ENCODE measurements at regions not wholly inside any gene's neighbourhood (a gene's known extent, or its start where the extent isn't known, plus 50 kb on each side); places are given as distances from the start of the nearest gene placed in this dataset.

GRCh38 chrX:1779626-1780025 is 164.8 kb downstream of the ASMT start:
- Histone ChIP-seq H3K4me3 (replicated peaks; ENCODE audit: insufficient read depth, low read length) (no peak overlapping the region), H3K27me3 (ENCODE audit: insufficient read depth, poor library complexity, severe bottlenecking) (no peaks in the 10 kb centered on the region), H3K27ac (replicated peaks) (no peak overlapping the region)
- TF ChIP-seq REST (IDR thresholded peaks at IDR 0.05; ENCODE audit: insufficient replicate concordance, low read depth): no peak
- no peak for TF ChIP-seq SPI1 (IDR thresholded peaks at IDR 0.05; ENCODE audit: borderline replicate concordance, low read depth)
- no peak for TF ChIP-seq GABPA (IDR thresholded peaks at IDR 0.05; ENCODE audit: low read depth)
- no peak for TF ChIP-seq CTCF (IDR thresholded peaks at IDR 0.05; ENCODE audit: insufficient read depth, low read length)
- TF ChIP-seq POLR2AphosphoS5 (IDR thresholded peaks at IDR 0.05; ENCODE audit: low read depth): no peak
- no peak for DNase-seq (ENCODE audit: low read depth in 1 of 2, low spot score in 1 of 2)

- no peak overlapping the region for H3K4me3 ChIP-seq (replicated peaks; ENCODE audit: insufficient read depth, low read length)
- DNase-seq (ENCODE audit: low read depth in 1 of 2, low spot score in 1 of 2): no peak
- H3K27ac ChIP-seq (replicated peaks): no peak overlapping the region
- TF ChIP-seq POLR2AphosphoS5 (IDR thresholded peaks at IDR 0.05; ENCODE audit: low read depth): no peak
- TF ChIP-seq GABPA (IDR thresholded peaks at IDR 0.05; ENCODE audit: low read depth): no peak
- H3K27me3 ChIP-seq (ENCODE audit: insufficient read depth, poor library complexity, severe bottlenecking): no peaks in the 10 kb centered on the region
Observed at GRCh38 chrX:1781766-1782165, 166.9 kb downstream of the ASMT start.

GRCh38 chrX:1784773-1785172 is 169.9 kb downstream of the ASMT start:
- Histone ChIP-seq H3K27me3 (ENCODE audit: insufficient read depth, poor library complexity, severe bottlenecking) (no peaks in the 10 kb centered on the region), H3K4me3 (replicated peaks; ENCODE audit: insufficient read depth, low read length) (no peak overlapping the region), H3K27ac (replicated peaks) (no peak overlapping the region)
- DNase-seq (ENCODE audit: low read depth in 1 of 2, low spot score in 1 of 2): no peak
- no peak for TF ChIP-seq GABPA (IDR thresholded peaks at IDR 0.05; ENCODE audit: low read depth)
- TF ChIP-seq POLR2AphosphoS5 (IDR thresholded peaks at IDR 0.05; ENCODE audit: low read depth): no peak
- TF ChIP-seq CTCF (IDR thresholded peaks at IDR 0.05; ENCODE audit: insufficient read depth, low read length): no peak
- no peak for TF ChIP-seq SPI1 (IDR thresholded peaks at IDR 0.05; ENCODE audit: borderline replicate concordance, low read depth)
- TF ChIP-seq REST (IDR thresholded peaks at IDR 0.05; ENCODE audit: insufficient replicate concordance, low read depth): no peak

GRCh38 chrX:1788300-1788911 is 173.5 kb downstream of the ASMT start:
- Histone ChIP-seq H3K4me3 (replicated peaks; ENCODE audit: insufficient read depth, low read length) (no peak overlapping the region), H3K27ac (replicated peaks) (no peak overlapping the region), H3K27me3 (ENCODE audit: insufficient read depth, poor library complexity, severe bottlenecking) (no peaks in the 10 kb centered on the region)
- no peak for TF ChIP-seq SPI1 (IDR thresholded peaks at IDR 0.05; ENCODE audit: borderline replicate concordance, low read depth)
- no peak for TF ChIP-seq GABPA (IDR thresholded peaks at IDR 0.05; ENCODE audit: low read depth)
- TF ChIP-seq CTCF (IDR thresholded peaks at IDR 0.05; ENCODE audit: insufficient read depth, low read length): no peak
- no peak for TF ChIP-seq REST (IDR thresholded peaks at IDR 0.05; ENCODE audit: insufficient replicate concordance, low read depth)
- no peak for TF ChIP-seq POLR2AphosphoS5 (IDR thresholded peaks at IDR 0.05; ENCODE audit: low read depth)
- DNase-seq (ENCODE audit: low read depth in 1 of 2, low spot score in 1 of 2): no peak
